Prostate gland (tissue), 2 donors: ENCODE measurements at regions not wholly inside any gene's neighbourhood (a gene's known extent, or its start where the extent isn't known, plus 50 kb on each side); places are given as distances from the start of the nearest gene placed in this dataset.

Experiments used
- DNase-seq: peaks from one replicate; pipeline ENCODE4 v3.0.0-alpha.2; 2019; ENCODE audit warnings: low spot score
- H3K27ac ChIP-seq, 2 donors: fragments of 200-600 bp; sonication (generic); 2 replicates each; pipeline ENCODE4 v1.5.1; 2017 to 2019
- H3K27me3 ChIP-seq: fragments of 200-600 bp; sonication (generic); replicated peaks from 2 replicates; pipeline ENCODE4 v1.5.1; 2019; ENCODE audit not compliant: insufficient read depth
- H3K36me3 ChIP-seq, 2 donors: fragments of 200-600 bp; sonication (generic); 1 replicate in 1 of 2; 2 replicates in 1 of 2; pipeline versions ENCODE4 v1.5.1 to v1.8.1; 2017 to 2019
- H3K4me1 ChIP-seq: fragments of 200-600 bp; sonication (generic); replicated peaks from 2 replicates; pipeline ENCODE4 v1.5.1; 2019
- H3K4me3 ChIP-seq, 2 donors: fragments of 200-600 bp; sonication (generic); 2 replicates each; pipeline ENCODE4 v1.5.1; 2017 to 2019
- H3K9me3 ChIP-seq: fragments of 200-600 bp; sonication (generic); 2 replicates; pipeline ENCODE4 v1.5.1; 2017
- POLR2A ChIP-seq: fragments of 450-650 bp; IDR thresholded peaks from one replicate; pipeline ENCODE4 v1.6.1; 2016; ENCODE audit warnings: antibody characterized with exemption, mild to moderate bottlenecking
- POLR2AphosphoS5 ChIP-seq: sonication (generic); formaldehyde crosslinking; IDR thresholded peaks from one replicate; pipeline ENCODE4 v1.6.1; 2017; ENCODE audit warnings: antibody characterized with exemption
- WGBS: methylation state at CpG from one replicate; pipeline ENCODE4 v1.1.5; 2018; 5-methylcytosine and 5-hydroxymethylcytosine counted together
- intact Hi-C: fragments of 100-400 bp; cut with DNase I; formaldehyde crosslinking; loops from one replicate; pipeline ENCODE4 v1.14.2; 2022
- TF ChIP-seq, protein P1 (sequence below), 4 experiments: fragments of 200-600 bp in 2 of 4; fragments of 450-650 bp in 2 of 4; sonication (generic) in 2 of 4; IDR thresholded peaks; 1 replicate in 3 of 4; 2 replicates in 1 of 4; pipeline ENCODE4 v1.5.1; 2016 to 2019; ENCODE audit warnings: antibody characterized with exemption in 4 of 4, mild to moderate bottlenecking in 2 of 4, moderate library complexity in 2 of 4

DNA sequence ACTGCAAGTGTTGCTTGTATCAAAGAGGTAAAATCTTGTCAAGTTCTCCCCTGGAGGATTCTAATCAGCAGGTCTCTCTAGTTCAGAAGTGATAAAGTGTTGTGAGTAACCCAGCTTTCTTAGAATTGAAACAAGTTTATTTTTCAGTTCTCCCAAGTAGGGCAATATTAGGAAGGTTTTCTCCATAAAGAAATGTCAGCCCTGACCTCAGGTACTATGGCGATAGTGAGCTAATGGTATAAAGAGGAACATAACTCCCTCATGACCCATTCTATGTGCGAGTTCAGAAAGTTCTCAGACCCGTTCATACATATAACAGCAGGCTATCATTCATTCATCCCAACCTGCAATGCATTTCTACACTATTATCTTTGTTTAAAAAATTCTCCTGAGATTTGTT lies 421.1 kb upstream of the SETBP1 start:
- H3K9me3 ChIP-seq: no peaks in the 10 kb centered on the region
- no peak overlapping the region for H3K4me3 ChIP-seq
- DNase-seq: no peak
- WGBS: 88% methylated on average over 3 of the region's 3 CpGs
- no peaks in the 10 kb centered on the region for H3K36me3 ChIP-seq
- intact Hi-C loops: no loop called here
- H3K27me3 ChIP-seq: no peaks in the 10 kb centered on the region
- TF ChIP-seq, protein P1, sequence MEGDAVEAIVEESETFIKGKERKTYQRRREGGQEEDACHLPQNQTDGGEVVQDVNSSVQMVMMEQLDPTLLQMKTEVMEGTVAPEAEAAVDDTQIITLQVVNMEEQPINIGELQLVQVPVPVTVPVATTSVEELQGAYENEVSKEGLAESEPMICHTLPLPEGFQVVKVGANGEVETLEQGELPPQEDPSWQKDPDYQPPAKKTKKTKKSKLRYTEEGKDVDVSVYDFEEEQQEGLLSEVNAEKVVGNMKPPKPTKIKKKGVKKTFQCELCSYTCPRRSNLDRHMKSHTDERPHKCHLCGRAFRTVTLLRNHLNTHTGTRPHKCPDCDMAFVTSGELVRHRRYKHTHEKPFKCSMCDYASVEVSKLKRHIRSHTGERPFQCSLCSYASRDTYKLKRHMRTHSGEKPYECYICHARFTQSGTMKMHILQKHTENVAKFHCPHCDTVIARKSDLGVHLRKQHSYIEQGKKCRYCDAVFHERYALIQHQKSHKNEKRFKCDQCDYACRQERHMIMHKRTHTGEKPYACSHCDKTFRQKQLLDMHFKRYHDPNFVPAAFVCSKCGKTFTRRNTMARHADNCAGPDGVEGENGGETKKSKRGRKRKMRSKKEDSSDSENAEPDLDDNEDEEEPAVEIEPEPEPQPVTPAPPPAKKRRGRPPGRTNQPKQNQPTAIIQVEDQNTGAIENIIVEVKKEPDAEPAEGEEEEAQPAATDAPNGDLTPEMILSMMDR (IDR thresholded peaks at IDR 0.05): no peak
- TF ChIP-seq POLR2A: no peak
- TF ChIP-seq POLR2AphosphoS5: no peak
- no peaks in the 10 kb centered on the region for H3K4me1 ChIP-seq
- H3K27ac ChIP-seq: no peak overlapping the region

DNA sequence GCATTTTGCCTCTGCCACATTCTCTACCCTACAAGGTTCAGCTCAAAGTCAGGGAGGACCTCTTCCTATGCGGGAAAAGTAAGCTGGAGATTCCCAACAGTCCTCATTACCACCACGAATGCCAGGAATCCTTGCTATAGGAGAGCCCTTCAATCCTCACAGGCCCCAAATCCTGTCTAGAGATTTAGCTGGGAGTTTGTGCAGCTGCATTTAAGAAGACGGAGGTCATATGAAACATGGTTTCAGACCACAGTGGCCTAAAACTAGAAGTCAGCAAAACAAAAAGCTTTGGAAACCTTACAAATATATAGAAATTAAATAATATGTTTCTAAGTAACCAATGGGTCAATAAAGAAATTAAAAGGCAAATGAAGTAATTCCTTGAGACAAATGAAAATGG lies 415.3 kb upstream of the SETBP1 start:
- WGBS: 99% methylated on average over 3 of the region's 3 CpGs
- Histone ChIP-seq H3K36me3 (no peaks in the 10 kb centered on the region), H3K9me3 (no peaks in the 10 kb centered on the region), H3K4me1 (no peaks in the 10 kb centered on the region), H3K4me3 (no peak overlapping the region), H3K27me3 (no peaks in the 10 kb centered on the region), H3K27ac (no peak overlapping the region)
- TF ChIP-seq, protein P1 (IDR thresholded peaks at IDR 0.05): no peak
- TF ChIP-seq POLR2A: no peak
- TF ChIP-seq POLR2AphosphoS5: no peak
- intact Hi-C loops: no loop called here
- no peak for DNase-seq

DNA sequence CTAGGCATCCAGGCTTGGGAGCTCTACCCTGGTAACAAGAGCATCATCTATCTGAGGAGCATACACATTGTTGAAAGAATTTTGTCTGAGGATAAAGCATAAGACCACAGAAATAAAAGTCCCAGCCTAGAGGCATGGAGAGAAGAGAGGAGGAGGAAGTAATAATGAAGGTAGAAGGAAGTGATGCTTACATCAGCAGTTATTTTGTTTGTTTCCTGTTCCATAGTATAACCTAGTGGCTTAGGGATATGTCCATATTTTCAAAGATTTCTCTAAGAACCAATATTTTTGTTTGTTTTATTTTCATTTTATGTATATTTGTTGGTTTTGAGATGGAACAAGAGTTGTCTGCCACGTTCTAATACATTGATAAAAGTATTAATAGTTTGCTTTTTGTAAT lies 407.4 kb upstream of the SETBP1 start:
- no peak for TF ChIP-seq POLR2A
- TF ChIP-seq, protein P1 (IDR thresholded peaks at IDR 0.05): no peak
- TF ChIP-seq POLR2AphosphoS5: no peak
- Histone ChIP-seq H3K27ac (no peak overlapping the region), H3K27me3 (no peaks in the 10 kb centered on the region), H3K4me3 (no peak overlapping the region), H3K36me3 (no peaks in the 10 kb centered on the region), H3K9me3 (no peaks in the 10 kb centered on the region), H3K4me1 (no peaks in the 10 kb centered on the region)
- no peak for DNase-seq
- 80% methylated on average over 1 of the region's 1 CpG for WGBS
- intact Hi-C loops: no loop called here

DNA sequence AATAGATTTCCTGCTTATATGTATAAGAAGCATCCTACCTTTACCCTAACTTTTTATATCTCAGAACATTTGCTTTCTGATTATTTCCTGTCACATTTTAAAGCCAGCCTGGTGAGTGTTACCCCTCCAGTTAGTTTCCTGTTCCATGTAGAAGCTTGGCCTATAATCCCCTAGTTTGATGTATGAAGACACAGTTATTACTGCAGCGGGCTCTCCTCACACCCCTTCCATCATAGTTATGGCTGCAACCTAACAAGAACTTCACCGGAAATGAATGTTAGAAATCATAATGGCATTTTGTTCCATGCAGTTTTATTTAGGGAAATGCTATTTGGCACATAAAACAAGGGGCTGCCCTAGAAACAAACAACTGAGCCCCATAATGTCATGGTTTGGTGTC lies 400.2 kb upstream of the SETBP1 start:
- no peak overlapping the region for H3K4me3 ChIP-seq
- no peak for DNase-seq
- intact Hi-C loops: no loop called here
- H3K27me3 ChIP-seq: no peaks in the 10 kb centered on the region
- no peaks in the 10 kb centered on the region for H3K4me1 ChIP-seq
- no peaks in the 10 kb centered on the region for H3K9me3 ChIP-seq
- no peaks in the 10 kb centered on the region for H3K36me3 ChIP-seq
- H3K27ac ChIP-seq: no peak overlapping the region
- WGBS: 89% methylated on average over 2 of the region's 2 CpGs
- TF ChIP-seq, protein P1 (IDR thresholded peaks at IDR 0.05): no peak
- no peak for TF ChIP-seq POLR2AphosphoS5
- no peak for TF ChIP-seq POLR2A

DNA sequence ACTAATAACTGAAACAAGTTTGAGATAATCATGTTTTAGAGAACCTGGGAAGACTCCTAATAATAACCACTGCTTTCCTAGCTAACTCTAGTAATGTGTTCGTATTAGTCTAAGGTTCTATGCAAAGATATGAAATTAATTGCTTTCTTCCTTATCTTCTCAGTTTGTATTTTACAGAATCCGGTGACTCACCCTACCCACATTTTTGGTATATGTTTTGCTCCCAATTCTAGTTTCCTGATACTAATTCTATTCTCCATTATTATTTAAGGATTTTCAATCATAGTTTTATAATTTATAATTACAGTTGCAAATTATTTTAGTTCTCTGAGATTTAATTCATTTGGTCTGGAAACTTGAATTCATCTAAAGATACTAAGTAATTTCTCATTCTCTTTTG lies 394.6 kb upstream of the SETBP1 start:
- H3K4me1 ChIP-seq: no peaks in the 10 kb centered on the region
- DNase-seq: no peak
- H3K27me3 ChIP-seq: no peaks in the 10 kb centered on the region
- H3K4me3 ChIP-seq: no peak overlapping the region
- H3K27ac ChIP-seq: no peak overlapping the region
- intact Hi-C loops: no loop called here
- 93% methylated on average over 2 of the region's 2 CpGs for WGBS
- TF ChIP-seq POLR2AphosphoS5: no peak
- TF ChIP-seq, protein P1 (IDR thresholded peaks at IDR 0.05): no peak
- TF ChIP-seq POLR2A: no peak
- H3K36me3 ChIP-seq: no peaks in the 10 kb centered on the region
- no peaks in the 10 kb centered on the region for H3K9me3 ChIP-seq
